ENCODE measurements at regions not wholly inside any gene's neighbourhood (a gene's known extent, or its start where the extent isn't known, plus 50 kb on each side); places are given as distances from the start of the nearest gene placed in this dataset.

DNA sequence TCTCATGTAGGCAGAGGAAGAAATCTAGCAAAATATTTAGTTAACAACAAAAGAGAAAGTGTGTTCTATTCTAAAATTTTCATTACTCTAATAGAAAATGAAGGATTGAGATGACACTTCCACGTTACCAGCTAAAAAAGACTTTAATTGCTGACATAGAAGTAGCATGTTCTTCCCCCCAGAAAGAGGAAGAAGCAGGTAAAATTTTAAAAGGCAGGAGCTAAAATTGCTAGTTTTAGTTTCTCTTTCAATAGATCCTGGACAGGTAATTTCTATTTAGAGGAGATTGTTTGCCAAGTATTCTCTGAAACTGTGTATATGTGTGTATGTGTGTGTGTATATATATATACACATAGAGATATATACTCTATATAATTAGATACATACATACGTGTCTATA is 248.1 kb upstream of the FMN2 start:
- DNase-seq (ENCODE audit: low read depth) = no peak
- no peak overlapping the region for H3K4me3 ChIP-seq (ENCODE audit: low read depth, low read length)
- TF ChIP-seq MAX (IDR thresholded peaks at IDR 0.05; ENCODE audit: low read depth, low read length) (no peak), POLR2A (IDR thresholded peaks at IDR 0.05; ENCODE audit: extremely low read depth, insufficient read length) (no peak), CTCF (IDR thresholded peaks at IDR 0.05; ENCODE audit: low read depth, low read length) (no peak), MYC (IDR thresholded peaks at IDR 0.05; ENCODE audit: low read depth, low read length) (no peak)

GRCh38 chr1:239844833-239845232 is 246.8 kb upstream of the FMN2 start:
- no peak for DNase-seq (ENCODE audit: low read depth)
- TF ChIP-seq MYC (IDR thresholded peaks at IDR 0.05; ENCODE audit: low read depth, low read length) = no peak
- TF ChIP-seq MAX (IDR thresholded peaks at IDR 0.05; ENCODE audit: low read depth, low read length) = no peak
- no peak for TF ChIP-seq POLR2A (IDR thresholded peaks at IDR 0.05; ENCODE audit: extremely low read depth, insufficient read length)
- no peak for TF ChIP-seq CTCF (IDR thresholded peaks at IDR 0.05; ENCODE audit: low read depth, low read length)
- H3K4me3 ChIP-seq (ENCODE audit: low read depth, low read length) = no peak overlapping the region

GRCh38 chr1:239854922-239855321 is 236.8 kb upstream of the FMN2 start:
- no peak for DNase-seq (ENCODE audit: low read depth)
- H3K4me3 ChIP-seq (ENCODE audit: low read depth, low read length) = no peak overlapping the region
- TF ChIP-seq MAX (IDR thresholded peaks at IDR 0.05; ENCODE audit: low read depth, low read length) (no peak), CTCF (IDR thresholded peaks at IDR 0.05; ENCODE audit: low read depth, low read length) (no peak), MYC (IDR thresholded peaks at IDR 0.05; ENCODE audit: low read depth, low read length) (no peak), POLR2A (IDR thresholded peaks at IDR 0.05; ENCODE audit: extremely low read depth, insufficient read length) (no peak)

DNA sequence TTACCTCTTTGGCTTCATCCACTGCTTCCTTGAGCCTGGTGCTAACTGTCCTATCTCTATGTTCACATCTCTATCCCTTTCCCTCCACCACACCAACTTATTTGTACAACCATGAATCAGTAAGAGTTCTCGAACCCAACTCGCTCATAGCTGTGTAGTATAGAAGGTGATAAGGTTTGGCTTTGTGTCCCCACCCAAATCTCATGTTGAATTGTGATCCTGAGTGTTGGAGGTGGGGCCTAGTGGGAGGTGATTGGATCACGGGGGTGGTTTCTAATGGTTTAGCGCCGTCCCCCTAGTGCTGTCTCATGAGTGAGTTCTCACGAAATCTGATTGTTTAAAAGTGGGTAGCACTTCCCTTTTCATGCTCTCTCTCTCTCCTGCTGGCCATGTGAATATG is 235.6 kb upstream of the FMN2 start:
- TF ChIP-seq POLR2A (IDR thresholded peaks at IDR 0.05; ENCODE audit: extremely low read depth, insufficient read length) (no peak), CTCF (IDR thresholded peaks at IDR 0.05; ENCODE audit: low read depth, low read length) (no peak), MYC (IDR thresholded peaks at IDR 0.05; ENCODE audit: low read depth, low read length) (no peak), MAX (IDR thresholded peaks at IDR 0.05; ENCODE audit: low read depth, low read length) (no peak)
- H3K4me3 ChIP-seq (ENCODE audit: low read depth, low read length) = no peak overlapping the region
- no peak for DNase-seq (ENCODE audit: low read depth)

DNA sequence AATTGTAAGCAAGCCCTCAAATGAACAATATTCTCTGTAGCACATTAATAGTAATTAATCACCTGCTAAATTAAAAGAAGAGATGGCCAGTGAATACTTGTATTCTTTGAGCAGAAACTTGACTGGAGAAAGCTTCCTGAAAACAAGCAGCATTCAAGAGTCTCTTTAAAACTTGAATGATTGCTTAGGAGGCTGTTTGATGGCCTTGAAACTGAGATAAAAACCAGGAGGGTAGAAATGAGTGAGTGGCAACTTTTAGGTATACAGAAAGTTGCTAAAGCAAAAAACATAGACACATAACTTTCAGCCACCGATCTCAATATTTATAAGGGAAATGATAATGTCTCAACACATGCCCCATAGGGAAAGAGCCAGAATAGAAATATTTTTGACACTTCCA is 234.8 kb upstream of the FMN2 start:
- no peak overlapping the region for H3K4me3 ChIP-seq (ENCODE audit: low read depth, low read length)
- DNase-seq (ENCODE audit: low read depth) = no peak
- TF ChIP-seq POLR2A (IDR thresholded peaks at IDR 0.05; ENCODE audit: extremely low read depth, insufficient read length) (no peak), MAX (IDR thresholded peaks at IDR 0.05; ENCODE audit: low read depth, low read length) (no peak), MYC (IDR thresholded peaks at IDR 0.05; ENCODE audit: low read depth, low read length) (no peak), CTCF (IDR thresholded peaks at IDR 0.05; ENCODE audit: low read depth, low read length) (no peak)

- peak; percentile 19 for DNase-seq (ENCODE audit: low read depth)
- no peak for TF ChIP-seq MAX (IDR thresholded peaks at IDR 0.05; ENCODE audit: low read depth, low read length)
- no peak for TF ChIP-seq POLR2A (IDR thresholded peaks at IDR 0.05; ENCODE audit: extremely low read depth, insufficient read length)
Observed at GRCh38 chr1:239858057-239858456, 233.6 kb upstream of the FMN2 start.

More at GRCh38 chr1:239858057-239858456, 233.6 kb upstream of the FMN2 start:
- H3K4me3 ChIP-seq (ENCODE audit: low read depth, low read length) = no peak overlapping the region
